ENCODE measurements at regions not wholly inside any gene's neighbourhood (a gene's known extent, or its start where the extent isn't known, plus 50 kb on each side); places are given as distances from the start of the nearest gene placed in this dataset.

- H3K79me2 ChIP-seq (ENCODE audit: control insufficient read depth, low read length): no peaks in the 10 kb centered on the region
- H3K27me3 ChIP-seq (ENCODE audit: control insufficient read depth, low read length): peaks cover 5% of the 10 kb centered on the region
- H3K4me3 ChIP-seq (ENCODE audit: low read length): no peak overlapping the region
- no peak overlapping the region for H3K4me2 ChIP-seq (ENCODE audit: low read length)
- H3K36me3 ChIP-seq (ENCODE audit: control insufficient read depth, low read length): no peaks in the 10 kb centered on the region
- TF ChIP-seq CTCF (IDR thresholded peaks at IDR 0.05; ENCODE audit: low read depth, low read length, poor library complexity, severe bottlenecking): no peak
- TF ChIP-seq EZH2phosphoT487 (IDR thresholded peaks at IDR 0.05; ENCODE audit: borderline replicate concordance, low read length): no peak
- H3F3A ChIP-seq (ENCODE audit: control insufficient read depth, insufficient read depth): no peaks in the 10 kb centered on the region
- H4K20me1 ChIP-seq (ENCODE audit: control insufficient read depth, insufficient read depth, low read depth, low read length): no peaks in the 10 kb centered on the region
- no peaks in the 10 kb centered on the region for H3K9me2 ChIP-seq (replicated peaks; ENCODE audit: control insufficient read depth, low read length)
- no peaks in the 10 kb centered on the region for H3K9me3 ChIP-seq (ENCODE audit: control insufficient read depth, insufficient read depth, low read length)
- no peak overlapping the region for H3K27ac ChIP-seq (ENCODE audit: low read depth, low read length)
- H3K4me1 ChIP-seq (ENCODE audit: control insufficient read depth, low read length): no peaks in the 10 kb centered on the region
These were observed 164.3 kb downstream of the GXYLT1 start for GRCh38 chr12:41980390-41980789.

GRCh38 chr12:41979574-41979973, 165.1 kb downstream of the GXYLT1 start:
- Histone ChIP-seq H3F3A (ENCODE audit: control insufficient read depth, insufficient read depth) (no peaks in the 10 kb centered on the region), H3K9me3 (ENCODE audit: control insufficient read depth, insufficient read depth, low read length) (no peaks in the 10 kb centered on the region), H3K27ac (ENCODE audit: low read depth, low read length) (no peak overlapping the region), H3K4me2 (ENCODE audit: low read length) (no peak overlapping the region), H3K27me3 (ENCODE audit: control insufficient read depth, low read length) (peaks cover 5% of the 10 kb centered on the region), H3K36me3 (ENCODE audit: control insufficient read depth, low read length) (no peaks in the 10 kb centered on the region), H3K9me2 (replicated peaks; ENCODE audit: control insufficient read depth, low read length) (no peaks in the 10 kb centered on the region), H3K4me1 (ENCODE audit: control insufficient read depth, low read length) (no peaks in the 10 kb centered on the region), H3K79me2 (ENCODE audit: control insufficient read depth, low read length) (no peaks in the 10 kb centered on the region), H3K4me3 (ENCODE audit: low read length) (no peak overlapping the region), H4K20me1 (ENCODE audit: control insufficient read depth, insufficient read depth, low read depth, low read length) (no peaks in the 10 kb centered on the region)
- no peak for TF ChIP-seq CTCF (IDR thresholded peaks at IDR 0.05; ENCODE audit: low read depth, low read length, poor library complexity, severe bottlenecking)

GRCh38 chr12:41972598-41972997, 172.1 kb downstream of the GXYLT1 start:
- no peaks in the 10 kb centered on the region for H3K9me3 ChIP-seq (ENCODE audit: control insufficient read depth, insufficient read depth, low read length)
- no peaks in the 10 kb centered on the region for H3K4me1 ChIP-seq (ENCODE audit: control insufficient read depth, low read length)
- H3F3A ChIP-seq (ENCODE audit: control insufficient read depth, insufficient read depth): no peaks in the 10 kb centered on the region
- H3K36me3 ChIP-seq (ENCODE audit: control insufficient read depth, low read length): no peaks in the 10 kb centered on the region
- H3K4me2 ChIP-seq (ENCODE audit: low read length): no peak overlapping the region
- no peaks in the 10 kb centered on the region for H4K20me1 ChIP-seq (ENCODE audit: control insufficient read depth, insufficient read depth, low read depth, low read length)
- no peak for TF ChIP-seq CTCF (IDR thresholded peaks at IDR 0.05; ENCODE audit: low read depth, low read length, poor library complexity, severe bottlenecking)
- TF ChIP-seq EZH2phosphoT487 (IDR thresholded peaks at IDR 0.05; ENCODE audit: borderline replicate concordance, low read length): no peak
- no peaks in the 10 kb centered on the region for H3K9me2 ChIP-seq (replicated peaks; ENCODE audit: control insufficient read depth, low read length)
- H3K27ac ChIP-seq (ENCODE audit: low read depth, low read length): no peak overlapping the region
- no peaks in the 10 kb centered on the region for H3K79me2 ChIP-seq (ENCODE audit: control insufficient read depth, low read length)
- H3K4me3 ChIP-seq (ENCODE audit: low read length): no peak overlapping the region
- H3K27me3 ChIP-seq (ENCODE audit: control insufficient read depth, low read length): no peaks in the 10 kb centered on the region

GRCh38 chr12:41972196-41972595, 172.5 kb downstream of the GXYLT1 start:
- no peaks in the 10 kb centered on the region for H3K9me3 ChIP-seq (ENCODE audit: control insufficient read depth, insufficient read depth, low read length)
- H3K27me3 ChIP-seq (ENCODE audit: control insufficient read depth, low read length): no peaks in the 10 kb centered on the region
- no peak overlapping the region for H3K4me2 ChIP-seq (ENCODE audit: low read length)
- no peak overlapping the region for H3K4me3 ChIP-seq (ENCODE audit: low read length)
- H3K9me2 ChIP-seq (replicated peaks; ENCODE audit: control insufficient read depth, low read length): no peaks in the 10 kb centered on the region
- no peaks in the 10 kb centered on the region for H3K36me3 ChIP-seq (ENCODE audit: control insufficient read depth, low read length)
- H4K20me1 ChIP-seq (ENCODE audit: control insufficient read depth, insufficient read depth, low read depth, low read length): no peaks in the 10 kb centered on the region
- H3K79me2 ChIP-seq (ENCODE audit: control insufficient read depth, low read length): no peaks in the 10 kb centered on the region
- no peak overlapping the region for H3K27ac ChIP-seq (ENCODE audit: low read depth, low read length)
- H3K4me1 ChIP-seq (ENCODE audit: control insufficient read depth, low read length): no peaks in the 10 kb centered on the region
- no peaks in the 10 kb centered on the region for H3F3A ChIP-seq (ENCODE audit: control insufficient read depth, insufficient read depth)
- no peak for TF ChIP-seq CTCF (IDR thresholded peaks at IDR 0.05; ENCODE audit: low read depth, low read length, poor library complexity, severe bottlenecking)
- no peak for TF ChIP-seq EZH2phosphoT487 (IDR thresholded peaks at IDR 0.05; ENCODE audit: borderline replicate concordance, low read length)

Measured in DOHH2 (cell line).